Stimulated activated CD4-positive, alpha-beta T cell treated with anti-CD3 and anti-CD28 coated beads, TNF-alpha, amount 100 ng/mL, for 4 hours (primary cell): ENCODE measurements at regions not wholly inside any gene's neighbourhood (a gene's known extent, or its start where the extent isn't known, plus 50 kb on each side); places are given as distances from the start of the nearest gene placed in this dataset.
"Not testable (repeated sequence)": the region's sequence is repeated elsewhere in the genome, so short reads cannot be mapped to it uniquely, and the experiment has no call there.

Experiments
- DNase-seq, 3 experiments: peaks; one replicate each; pipeline ENCODE4 v3.0.0-alpha.2; 2020; ENCODE audit warnings: low read depth in 3 of 3

GRCh38 chr1:70751676-70752287, 295.8 kb downstream of the PTGER3 start:
- not testable (repeated sequence) for DNase-seq

GRCh38 chr1:70754701-70755100, 292.9 kb downstream of the PTGER3 start:
- no peak for DNase-seq

- no peak for DNase-seq
These were observed 287.5 kb downstream of the PTGER3 start for GRCh38 chr1:70760154-70760553.

- DNase-seq, result no peak
These were observed 285.2 kb downstream of the PTGER3 start for GRCh38 chr1:70762386-70762785.

GRCh38 chr1:70764747-70765146, 282.9 kb downstream of the PTGER3 start:
- DNase-seq, result no peak

- no peak for DNase-seq
These were observed 280.2 kb downstream of the PTGER3 start for GRCh38 chr1:70767377-70767776.

- DNase-seq, result no peak
These were observed 279.4 kb downstream of the PTGER3 start for GRCh38 chr1:70768216-70768615.

GRCh38 chr1:70778056-70778762, 269.4 kb downstream of the PTGER3 start:
- no peak for DNase-seq

GRCh38 chr1:70778934-70779333, 268.7 kb downstream of the PTGER3 start:
- no peak for DNase-seq

GRCh38 chr1:70779571-70779970, 268.0 kb downstream of the PTGER3 start:
- no peak for DNase-seq

- no peak for DNase-seq
These were observed 262.3 kb downstream of the PTGER3 start for GRCh38 chr1:70785287-70785686.

- no peak for DNase-seq
These were observed 257.2 kb downstream of the PTGER3 start for GRCh38 chr1:70790232-70790923.

- DNase-seq, result not testable (repeated sequence)
These were observed 252.6 kb downstream of the PTGER3 start for GRCh38 chr1:70795064-70795463.

- not testable (repeated sequence) for DNase-seq
These were observed 251.3 kb downstream of the PTGER3 start for GRCh38 chr1:70796298-70796697.

GRCh38 chr1:70802625-70803024, 245.0 kb downstream of the PTGER3 start:
- not testable (repeated sequence) for DNase-seq

GRCh38 chr1:70805641-70806040, 242.0 kb downstream of the PTGER3 start:
- no peak for DNase-seq

GRCh38 chr1:70807088-70807664, 240.4 kb downstream of the PTGER3 start:
- DNase-seq, result no peak

- no peak for DNase-seq
These were observed 238.5 kb downstream of the PTGER3 start for GRCh38 chr1:70809069-70809468.

- DNase-seq, result no peak
These were observed 235.8 kb downstream of the PTGER3 start for GRCh38 chr1:70811815-70812214.

- DNase-seq, result no peak
These were observed 235.0 kb downstream of the PTGER3 start for GRCh38 chr1:70812442-70813109.

- no peak for DNase-seq
These were observed 229.2 kb downstream of the PTGER3 start for GRCh38 chr1:70818401-70818800.

- DNase-seq, result no peak
These were observed 228.4 kb downstream of the PTGER3 start for GRCh38 chr1:70819231-70819630.
